IMR-90 (cell line): ENCODE measurements at regions not wholly inside any gene's neighbourhood (a gene's known extent, or its start where the extent isn't known, plus 50 kb on each side); places are given as distances from the start of the nearest gene placed in this dataset.
A peak's percentile ranks its signal among the peaks of the same experiment; 100 is the strongest.

Source experiments
- ATAC-seq: fragments of 200-7000 bp; cut with Tn5 transposase; 2 replicates; pipeline ENCODE4 v1.9.1; 2020; ENCODE audit warnings: low read depth, mild to moderate bottlenecking, moderate library complexity
- BruUV-seq: library from RNA; stranded (reverse); fragments of 400-500 nt; replicated peaks from 2 replicates; lab custom pipeline; 2021; lab: Mats Ljungman, UMichigan
- CTCF ChIA-PET: fragments of 300-600 bp; formaldehyde crosslinking; extraction: SDS; loops from one replicate; lab custom pipeline; 2021; ENCODE audit warnings: antibody characterized with exemption; lab: Yijun Ruan, JAX
- POLR2A ChIA-PET: fragments of 300-600 bp; sonication (Branson Sonifier 250); formaldehyde crosslinking; loops from one replicate; lab custom pipeline; 2022; ENCODE audit warnings: antibody characterized with exemption; ENCODE audit not compliant: unreplicated experiment; lab: Charles Lee
- DNase-seq: peaks from one replicate; pipeline ENCODE4 v3.0.0; 2013
- H2AFZ ChIP-seq: replicated peaks from 2 replicates; pipeline ENCODE3; 2013; ENCODE audit warnings: low read length, mild to moderate bottlenecking; ENCODE audit not compliant: poor library complexity
- H2AK5ac ChIP-seq: 2 replicates; pipeline ENCODE4 v1.6.1; 2013; ENCODE audit warnings: low read depth, low read length, inconsistent platforms
- H2AK9ac ChIP-seq: replicated peaks from 2 replicates; pipeline ENCODE3; 2013; ENCODE audit warnings: mild to moderate bottlenecking, low read depth, low read length, moderate library complexity; ENCODE audit not compliant: poor library complexity
- H2BK120ac ChIP-seq: 2 replicates; pipeline ENCODE4 v1.6.1; 2013; ENCODE audit warnings: low read depth, low read length, inconsistent platforms
- H2BK15ac ChIP-seq: 3 replicates; pipeline ENCODE4 v1.6.1; 2013; ENCODE audit warnings: low read depth, low read length, inconsistent platforms
- H2BK20ac ChIP-seq: 2 replicates; pipeline ENCODE4 v1.6.1; 2013; ENCODE audit warnings: low read depth, mild to moderate bottlenecking, inconsistent platforms, low read length, moderate library complexity
- H2BK5ac ChIP-seq: 2 replicates; pipeline ENCODE4 v1.6.1; 2013; ENCODE audit warnings: mild to moderate bottlenecking, low read depth, low read length, inconsistent platforms; ENCODE audit not compliant: poor library complexity, severe bottlenecking
- H3K14ac ChIP-seq: replicated peaks from 2 replicates; pipeline ENCODE4 v1.6.1; 2013; ENCODE audit warnings: low read depth, low read length, inconsistent platforms
- H3K18ac ChIP-seq: 2 replicates; pipeline ENCODE4 v1.6.1; 2013; ENCODE audit warnings: low read depth, low read length, control low read depth
- H3K23ac ChIP-seq: 2 replicates; pipeline ENCODE4 v1.6.1; 2013; ENCODE audit warnings: low read depth, low read length, inconsistent platforms
- H3K27ac ChIP-seq: 2 replicates; pipeline ENCODE4 v1.5.1; 2013; ENCODE audit warnings: mild to moderate bottlenecking, control low read depth, low read length; ENCODE audit not compliant: insufficient read depth
- H3K27me3 ChIP-seq: 2 replicates; pipeline ENCODE4 v1.6.1; 2013; ENCODE audit warnings: low read length; ENCODE audit not compliant: control insufficient read depth, insufficient read depth
- H3K36me3 ChIP-seq: 2 replicates; pipeline ENCODE4 v1.6.1; 2013; ENCODE audit warnings: low read length, mixed read lengths; ENCODE audit not compliant: control insufficient read depth, insufficient read depth
- H3K4ac ChIP-seq: 2 replicates; pipeline ENCODE4 v1.6.1; 2013; ENCODE audit warnings: low read depth, low read length, inconsistent platforms
- H3K4me1 ChIP-seq: 2 replicates; pipeline ENCODE4 v1.6.1; 2013; ENCODE audit warnings: low read length, mixed read lengths; ENCODE audit not compliant: control insufficient read depth, insufficient read depth
- H3K4me2 ChIP-seq: 2 replicates; pipeline ENCODE4 v1.6.1; 2013; ENCODE audit warnings: low read depth, mild to moderate bottlenecking, control low read depth, low read length, moderate library complexity
- H3K4me3 ChIP-seq: 2 replicates; pipeline ENCODE4 v1.5.1; 2013; ENCODE audit warnings: low read depth, mild to moderate bottlenecking, control low read depth, low read length, moderate library complexity; ENCODE audit not compliant: insufficient read depth
- H3K56ac ChIP-seq: 2 replicates; pipeline ENCODE4 v1.6.1; 2013; ENCODE audit warnings: low read length, inconsistent platforms; ENCODE audit not compliant: insufficient read depth; ENCODE audit errors: extremely low read depth
- H3K79me1 ChIP-seq, 2 experiments: 2 replicates each; pipeline ENCODE4 v1.6.1; 2013; ENCODE audit warnings: low read length in 2 of 2, inconsistent platforms in 1 of 2, low read depth in 1 of 2
- H3K9ac ChIP-seq: 2 replicates; pipeline ENCODE4 v1.6.1; 2013; ENCODE audit warnings: low read depth, low read length, control low read depth
- H3K9me1 ChIP-seq: 2 replicates; pipeline ENCODE4 v1.6.1; 2013; ENCODE audit warnings: low read length, inconsistent platforms; ENCODE audit not compliant: insufficient read depth
- H3K9me3 ChIP-seq: 2 replicates; pipeline ENCODE4 v1.6.1; 2013; ENCODE audit warnings: low read length; ENCODE audit not compliant: control insufficient read depth, insufficient read depth
- H4K20me1 ChIP-seq: 2 replicates; pipeline ENCODE4 v1.6.1; 2013; ENCODE audit warnings: low read length, inconsistent platforms; ENCODE audit not compliant: insufficient read depth
- H4K5ac ChIP-seq: 2 replicates; pipeline ENCODE4 v1.6.1; 2013; ENCODE audit warnings: mild to moderate bottlenecking, low read depth, low read length, control low read depth
- H4K8ac ChIP-seq, 2 experiments: 2 replicates each; pipeline ENCODE4 v1.6.1; 2013; ENCODE audit warnings: low read depth in 2 of 2, low read length in 2 of 2, control low read depth in 1 of 2, inconsistent platforms in 1 of 2
- H4K91ac ChIP-seq: 2 replicates; pipeline ENCODE4 v1.6.1; 2013; ENCODE audit warnings: low read depth, low read length, inconsistent platforms; ENCODE audit not compliant: insufficient read depth
- CEBPB ChIP-seq: IDR thresholded peaks from 2 replicates; pipeline ENCODE4 v1.6.1; 2012; ENCODE audit warnings: low read depth, low read length, improper control_type of control experiment
- CHD1 ChIP-seq: IDR thresholded peaks from 2 replicates; pipeline ENCODE4 v1.6.1; 2012; ENCODE audit warnings: low read depth, low read length, improper control_type of control experiment
- FOS ChIP-seq: fragments of 150-350 bp; IDR thresholded peaks from 2 replicates; pipeline ENCODE4 v1.6.1; 2016; ENCODE audit warnings: low read depth, low read length
- MAFK ChIP-seq: IDR thresholded peaks from 2 replicates; pipeline ENCODE4 v1.6.1; 2012; ENCODE audit warnings: low read depth, low read length, improper control_type of control experiment
- MAZ ChIP-seq: IDR thresholded peaks from 2 replicates; pipeline ENCODE4 v1.6.1; 2012; ENCODE audit warnings: low read depth, mild to moderate bottlenecking, low read length, improper control_type of control experiment, moderate library complexity, borderline replicate concordance
- NFE2L2 ChIP-seq: fragments of 150-350 bp; IDR thresholded peaks from 2 replicates; pipeline ENCODE4 v1.6.1; 2016; ENCODE audit warnings: low read depth, mild to moderate bottlenecking, low read length
- POLR2A ChIP-seq: IDR thresholded peaks from 2 replicates; pipeline ENCODE4 v1.6.1; 2012; ENCODE audit warnings: mild to moderate bottlenecking, low read depth, low read length
- RAD21 ChIP-seq: IDR thresholded peaks from 2 replicates; pipeline ENCODE4 v1.6.1; 2012; ENCODE audit warnings: low read length, improper control_type of control experiment
- RCOR1 ChIP-seq: IDR thresholded peaks from 2 replicates; pipeline ENCODE4 v1.6.1; 2012; ENCODE audit warnings: mild to moderate bottlenecking, low read length, improper control_type of control experiment; ENCODE audit not compliant: insufficient replicate concordance
- RFX5 ChIP-seq: IDR thresholded peaks from 2 replicates; pipeline ENCODE4 v1.8.0; 2012; ENCODE audit warnings: low read depth, mild to moderate bottlenecking, low read length, moderate library complexity
- whole genome bisulfite sequencing, 2 experiments: methylation state at CpG; one replicate each; pipeline versions ENCODE4 v1.1.5 to v1.1.7; 2013; ENCODE audit warnings: missing lambda C conversion rate in 2 of 2; ENCODE audit not compliant: insufficient read length in 1 of 2; ENCODE audit errors: extremely low coverage in 2 of 2; 5-methylcytosine and 5-hydroxymethylcytosine counted together
- dilution Hi-C: fragments of 300-500 bp; cut with HindIII; formaldehyde crosslinking; loops from one replicate; pipeline ENCODE4 v1.14.3; 2018; ENCODE audit warnings: low sequenced_read_pairs; ENCODE audit not compliant: unreplicated experiment
- in situ Hi-C: fragments of 300-500 bp; cut with MboI; formaldehyde crosslinking; loops from 3 replicates; pipeline ENCODE4 v1.14.3; 2019; ENCODE audit warnings: low sequenced_read_pairs, inconsistent platforms, mixed read lengths
- intact Hi-C: fragments of 100-400 bp; cut with micrococcal nuclease; formaldehyde crosslinking; loops from 2 replicates; pipeline ENCODE4 v1.10.0; 2022
- TF ChIP-seq, protein P1 (sequence below): conservative IDR thresholded peaks from 2 replicates; pipeline ENCODE4 v1.5.1; 2012; ENCODE audit warnings: mild to moderate bottlenecking, low read depth, low read length, improper control_type of control experiment
- TF ChIP-seq, protein P2 (sequence below): fragments of 150-350 bp; IDR thresholded peaks from 2 replicates; pipeline ENCODE4 v1.6.1; 2017; ENCODE audit warnings: mild to moderate bottlenecking, antibody characterized with exemption, low read length, low read depth
- TF ChIP-seq, protein P3 (sequence below): fragments of 150-350 bp; IDR thresholded peaks from 2 replicates; pipeline ENCODE4 v1.6.1; 2016; ENCODE audit warnings: low read depth, mild to moderate bottlenecking, low read length, moderate library complexity, borderline replicate concordance

DNA sequence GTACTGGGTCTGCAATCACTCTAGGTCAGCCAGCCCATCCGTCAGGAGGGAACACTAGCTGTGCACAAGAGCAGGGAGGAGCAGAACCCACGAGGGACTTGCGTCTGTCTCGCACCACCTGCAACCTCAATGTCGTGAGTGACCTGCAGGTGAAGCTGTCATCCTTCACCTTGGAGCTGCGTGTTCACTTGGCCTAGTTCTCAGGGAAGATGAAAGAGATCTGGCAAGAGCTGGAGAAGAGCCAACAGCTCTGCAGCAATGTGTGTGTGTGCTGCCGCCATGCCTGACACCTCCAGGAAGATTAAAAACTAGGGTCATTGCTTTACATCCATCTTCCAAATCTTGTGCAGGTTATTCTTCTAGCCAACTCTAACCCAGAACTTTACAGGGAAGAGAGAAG, 117.6 kb upstream of the MRI1 start:
- no peaks in the 10 kb centered on the region; the same call in 1 of the 2 replicates for H3K27me3 ChIP-seq
- no peak overlapping the region for H3K23ac ChIP-seq
- dilution Hi-C loops (no loop called here), in situ Hi-C loops (no loop called here), intact Hi-C loops (no loop called here)
- H2BK120ac ChIP-seq = no peak overlapping the region
- H4K91ac ChIP-seq = no peak overlapping the region
- H3K79me1 ChIP-seq = no peaks in the 10 kb centered on the region
- H3K56ac ChIP-seq = no peak overlapping the region
- no peaks in the 10 kb centered on the region for H4K20me1 ChIP-seq
- H3K36me3 ChIP-seq = no peaks in the 10 kb centered on the region
- no peak overlapping the region for H3K4ac ChIP-seq
- no peak overlapping the region for H4K5ac ChIP-seq
- H2BK5ac ChIP-seq = no peak overlapping the region
- H3K18ac ChIP-seq = no peak overlapping the region
- no peak for ATAC-seq
- no peak overlapping the region for H3K14ac ChIP-seq
- 47% methylated on average over 2 of the region's 7 CpGs; no CpG with 5 or more reads in 1 of the 2 experiments for WGBS, 2 experiments
- peak overlapping the region; percentile 52 for H2AFZ ChIP-seq
- DNase-seq = no peak
- no peak overlapping the region for H4K8ac ChIP-seq
- no peaks in the 10 kb centered on the region; the same call in 1 of the 2 replicates for H3K4me1 ChIP-seq
- BruUV-seq = no TSS peak
- H3K4me3 ChIP-seq = no peak overlapping the region
- no peaks in the 10 kb centered on the region for H3K9me1 ChIP-seq
- H2BK15ac ChIP-seq = no peak overlapping the region
- ChIA-PET POLR2A (no interaction called here), CTCF (no interaction called here)
- no peak overlapping the region for H3K4me2 ChIP-seq
- H2AK9ac ChIP-seq = no peak overlapping the region
- H3K9ac ChIP-seq = no peak overlapping the region
- H2BK20ac ChIP-seq = no peak overlapping the region
- H3K9me3 ChIP-seq = 0 out of 2 replicates have a peak, but pooled peaks cover 2% of the 10 kb centered on the region
- no peak overlapping the region for H2AK5ac ChIP-seq
- TF ChIP-seq MAZ = no peak
- no peak for TF ChIP-seq MAFK
- no peak for TF ChIP-seq FOS
- TF ChIP-seq NFE2L2 = no peak
- no peak for TF ChIP-seq CHD1
- TF ChIP-seq, protein P1, sequence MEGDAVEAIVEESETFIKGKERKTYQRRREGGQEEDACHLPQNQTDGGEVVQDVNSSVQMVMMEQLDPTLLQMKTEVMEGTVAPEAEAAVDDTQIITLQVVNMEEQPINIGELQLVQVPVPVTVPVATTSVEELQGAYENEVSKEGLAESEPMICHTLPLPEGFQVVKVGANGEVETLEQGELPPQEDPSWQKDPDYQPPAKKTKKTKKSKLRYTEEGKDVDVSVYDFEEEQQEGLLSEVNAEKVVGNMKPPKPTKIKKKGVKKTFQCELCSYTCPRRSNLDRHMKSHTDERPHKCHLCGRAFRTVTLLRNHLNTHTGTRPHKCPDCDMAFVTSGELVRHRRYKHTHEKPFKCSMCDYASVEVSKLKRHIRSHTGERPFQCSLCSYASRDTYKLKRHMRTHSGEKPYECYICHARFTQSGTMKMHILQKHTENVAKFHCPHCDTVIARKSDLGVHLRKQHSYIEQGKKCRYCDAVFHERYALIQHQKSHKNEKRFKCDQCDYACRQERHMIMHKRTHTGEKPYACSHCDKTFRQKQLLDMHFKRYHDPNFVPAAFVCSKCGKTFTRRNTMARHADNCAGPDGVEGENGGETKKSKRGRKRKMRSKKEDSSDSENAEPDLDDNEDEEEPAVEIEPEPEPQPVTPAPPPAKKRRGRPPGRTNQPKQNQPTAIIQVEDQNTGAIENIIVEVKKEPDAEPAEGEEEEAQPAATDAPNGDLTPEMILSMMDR = no peak
- TF ChIP-seq, protein P2, sequence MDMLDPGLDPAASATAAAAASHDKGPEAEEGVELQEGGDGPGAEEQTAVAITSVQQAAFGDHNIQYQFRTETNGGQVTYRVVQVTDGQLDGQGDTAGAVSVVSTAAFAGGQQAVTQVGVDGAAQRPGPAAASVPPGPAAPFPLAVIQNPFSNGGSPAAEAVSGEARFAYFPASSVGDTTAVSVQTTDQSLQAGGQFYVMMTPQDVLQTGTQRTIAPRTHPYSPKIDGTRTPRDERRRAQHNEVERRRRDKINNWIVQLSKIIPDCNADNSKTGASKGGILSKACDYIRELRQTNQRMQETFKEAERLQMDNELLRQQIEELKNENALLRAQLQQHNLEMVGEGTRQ = no peak
- TF ChIP-seq RCOR1 = no peak
- TF ChIP-seq RFX5 = no peak
- no peak for TF ChIP-seq CEBPB
- no peak for TF ChIP-seq RAD21
- TF ChIP-seq, protein P3, sequence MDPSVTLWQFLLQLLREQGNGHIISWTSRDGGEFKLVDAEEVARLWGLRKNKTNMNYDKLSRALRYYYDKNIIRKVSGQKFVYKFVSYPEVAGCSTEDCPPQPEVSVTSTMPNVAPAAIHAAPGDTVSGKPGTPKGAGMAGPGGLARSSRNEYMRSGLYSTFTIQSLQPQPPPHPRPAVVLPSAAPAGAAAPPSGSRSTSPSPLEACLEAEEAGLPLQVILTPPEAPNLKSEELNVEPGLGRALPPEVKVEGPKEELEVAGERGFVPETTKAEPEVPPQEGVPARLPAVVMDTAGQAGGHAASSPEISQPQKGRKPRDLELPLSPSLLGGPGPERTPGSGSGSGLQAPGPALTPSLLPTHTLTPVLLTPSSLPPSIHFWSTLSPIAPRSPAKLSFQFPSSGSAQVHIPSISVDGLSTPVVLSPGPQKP = no peak
- TF ChIP-seq POLR2A = no peak
- H3K27ac ChIP-seq = no peak overlapping the region
